Cerebellar cortex (tissue), 1 donor: ENCODE measurements at regions not wholly inside any gene's neighbourhood (a gene's known extent, or its start where the extent isn't known, plus 50 kb on each side); places are given as distances from the start of the nearest gene placed in this dataset.

Experiments used
- DNase-seq: peaks from one replicate; pipeline ENCODE4 v3.0.0-alpha.2; 2015; ENCODE audit warnings: low spot score

- no peak for DNase-seq
These were observed 97.6 kb upstream of the GAP43 start for GRCh38 chr3:115525731-115526130.

- DNase-seq: no peak
These were observed 90.1 kb upstream of the GAP43 start for GRCh38 chr3:115533218-115533617.

GRCh38 chr3:115536171-115536570, 87.1 kb upstream of the GAP43 start:
- DNase-seq: no peak

- DNase-seq: no peak
These were observed 85.6 kb upstream of the GAP43 start for GRCh38 chr3:115537669-115538068.

GRCh38 chr3:115547207-115547606, 76.1 kb upstream of the GAP43 start:
- DNase-seq: no peak

GRCh38 chr3:115548611-115549010, 74.7 kb upstream of the GAP43 start:
- DNase-seq: no peak

- no peak for DNase-seq
These were observed 74.2 kb upstream of the GAP43 start for GRCh38 chr3:115549071-115549470.

- no peak for DNase-seq
These were observed 73.0 kb upstream of the GAP43 start for GRCh38 chr3:115550285-115550761.

GRCh38 chr3:115551016-115551415, 72.3 kb upstream of the GAP43 start:
- no peak for DNase-seq

GRCh38 chr3:115552007-115552406, 71.3 kb upstream of the GAP43 start:
- DNase-seq: no peak

- no peak for DNase-seq
These were observed 69.4 kb upstream of the GAP43 start for GRCh38 chr3:115553796-115554486.

GRCh38 chr3:115554487-115554807, 68.9 kb upstream of the GAP43 start:
- no peak for DNase-seq

GRCh38 chr3:115562636-115563267, 60.6 kb upstream of the GAP43 start:
- no peak for DNase-seq

GRCh38 chr3:115563984-115564383, 59.3 kb upstream of the GAP43 start:
- DNase-seq: no peak

- peak; percentile 18 for DNase-seq
These were observed 51.9 kb upstream of the GAP43 start for GRCh38 chr3:115571413-115571812.
